Medulla oblongata (tissue), 1 donor: ENCODE measurements at regions not wholly inside any gene's neighbourhood (a gene's known extent, or its start where the extent isn't known, plus 50 kb on each side); places are given as distances from the start of the nearest gene placed in this dataset.
"Not testable (repeated sequence)": the region's sequence is repeated elsewhere in the genome, so short reads cannot be mapped to it uniquely, and the experiment has no call there.

ENCODE experiments used
- DNase-seq: peaks from one replicate; pipeline ENCODE4 v3.0.0-alpha.2; 2015; ENCODE audit errors: extremely low spot score

GRCh38 chr14:105734241-105734640, 207.9 kb downstream of the TMEM121 start:
- DNase-seq, result not testable (repeated sequence)

GRCh38 chr14:105736331-105736730, 209.9 kb downstream of the TMEM121 start:
- not testable (repeated sequence) for DNase-seq

GRCh38 chr14:105737504-105738246, 211.3 kb downstream of the TMEM121 start:
- no peak for DNase-seq

- DNase-seq, result no peak
Observed at GRCh38 chr14:105738638-105739037, 212.3 kb downstream of the TMEM121 start.

- no peak for DNase-seq
Observed at GRCh38 chr14:105739331-105740102, 213.1 kb downstream of the TMEM121 start.

GRCh38 chr14:105740272-105740671, 213.9 kb downstream of the TMEM121 start:
- not testable (repeated sequence) for DNase-seq

- not testable (repeated sequence) for DNase-seq
Observed at GRCh38 chr14:105740961-105741360, 214.6 kb downstream of the TMEM121 start.

GRCh38 chr14:105741707-105742530, 215.5 kb downstream of the TMEM121 start:
- DNase-seq, result not testable (repeated sequence)

- DNase-seq, result no peak
Observed at GRCh38 chr14:105742531-105742848, 216.1 kb downstream of the TMEM121 start.

- DNase-seq, result not testable (repeated sequence)
Observed at GRCh38 chr14:105742904-105743701, 216.7 kb downstream of the TMEM121 start.

- DNase-seq, result not testable (repeated sequence)
Observed at GRCh38 chr14:105744213-105744787, 217.9 kb downstream of the TMEM121 start.

- no peak for DNase-seq
Observed at GRCh38 chr14:105745433-105746123, 219.2 kb downstream of the TMEM121 start.

- DNase-seq, result no peak
Observed at GRCh38 chr14:105746124-105746514, 219.7 kb downstream of the TMEM121 start.

GRCh38 chr14:105746800-105747502, 220.6 kb downstream of the TMEM121 start:
- DNase-seq, result not testable (repeated sequence)

GRCh38 chr14:105747503-105748203, 221.3 kb downstream of the TMEM121 start:
- not testable (repeated sequence) for DNase-seq

- DNase-seq, result no peak
Observed at GRCh38 chr14:105748204-105748578, 221.8 kb downstream of the TMEM121 start.

GRCh38 chr14:105748710-105749109, 222.3 kb downstream of the TMEM121 start:
- not testable (repeated sequence) for DNase-seq

GRCh38 chr14:105749870-105750541, 223.6 kb downstream of the TMEM121 start:
- DNase-seq, result not testable (repeated sequence)
